Gastroesophageal sphincter (tissue), 4 donors: ENCODE measurements at regions not wholly inside any gene's neighbourhood (a gene's known extent, or its start where the extent isn't known, plus 50 kb on each side); places are given as distances from the start of the nearest gene placed in this dataset.
"Not testable (repeated sequence)": the region's sequence is repeated elsewhere in the genome, so short reads cannot be mapped to it uniquely, and the experiment has no call there.

Experiments used
- ATAC-seq: fragments of 150-250 bp; one replicate; pipeline ENCODE4 v1.9.1; 2016; ENCODE audit warnings: mild to moderate bottlenecking, moderate library complexity
- H3K27ac ChIP-seq, 4 donors: fragments of 200-600 bp; sonication (generic) in 3 of 4; 1 replicate in 3 of 4; 2 replicates in 1 of 4; pipeline ENCODE4 v1.5.1; 2016 to 2019
- H3K27me3 ChIP-seq: fragments of 200-600 bp; sonication (generic); one replicate; pipeline ENCODE4 v1.5.1; 2019
- H3K36me3 ChIP-seq, 2 donors: fragments of 200-600 bp; sonication (generic); one replicate each; pipeline ENCODE4 v1.5.1; 2019; ENCODE audit warnings: control low read depth in 1 of 2
- H3K4me1 ChIP-seq, 3 donors: fragments of 200-600 bp; sonication (generic); 1 replicate in 2 of 3; 2 replicates in 1 of 3; pipeline ENCODE4 v1.5.1; 2016 to 2019; ENCODE audit warnings: control low read depth in 2 of 3
- H3K4me3 ChIP-seq, 2 donors: fragments of 200-600 bp; sonication (generic); one replicate each; pipeline ENCODE4 v1.5.1; 2019; ENCODE audit warnings: mild to moderate bottlenecking in 1 of 2, moderate library complexity in 1 of 2
- H3K9me3 ChIP-seq, 3 donors: fragments of 200-600 bp; sonication (generic); one replicate each; pipeline ENCODE4 v1.5.1; 2017 to 2019; ENCODE audit warnings: control low read depth in 2 of 3
- CTCF ChIP-seq, 4 experiments: fragments of 200-600 bp in 2 of 4; fragments of 450-650 bp in 2 of 4; sonication (generic) in 1 of 4; IDR thresholded peaks; one replicate each; pipeline ENCODE4 v1.5.1; 2017 to 2019; ENCODE audit warnings: antibody characterized with exemption in 4 of 4, mild to moderate bottlenecking in 2 of 4, moderate library complexity in 2 of 4
- EP300 ChIP-seq: sonication (generic); formaldehyde crosslinking; IDR thresholded peaks from one replicate; pipeline ENCODE4 v1.6.1; 2017; ENCODE audit warnings: antibody characterized with exemption, mild to moderate bottlenecking
- POLR2A ChIP-seq, 2 donors: fragments of 450-650 bp; IDR thresholded peaks; one replicate each; pipeline ENCODE4 v1.6.1; 2017; ENCODE audit warnings: antibody characterized with exemption in 2 of 2, mild to moderate bottlenecking in 2 of 2, moderate library complexity in 1 of 2
- POLR2AphosphoS5 ChIP-seq: sonication (generic); formaldehyde crosslinking; IDR thresholded peaks from one replicate; pipeline ENCODE4 v1.6.1; 2017; ENCODE audit warnings: antibody characterized with exemption
- WGBS, 2 donors: methylation state at CpG; one replicate each; pipeline ENCODE4 v1.1.5; 2018; ENCODE audit warnings: low coverage in 1 of 2; 5-methylcytosine and 5-hydroxymethylcytosine counted together

DNA sequence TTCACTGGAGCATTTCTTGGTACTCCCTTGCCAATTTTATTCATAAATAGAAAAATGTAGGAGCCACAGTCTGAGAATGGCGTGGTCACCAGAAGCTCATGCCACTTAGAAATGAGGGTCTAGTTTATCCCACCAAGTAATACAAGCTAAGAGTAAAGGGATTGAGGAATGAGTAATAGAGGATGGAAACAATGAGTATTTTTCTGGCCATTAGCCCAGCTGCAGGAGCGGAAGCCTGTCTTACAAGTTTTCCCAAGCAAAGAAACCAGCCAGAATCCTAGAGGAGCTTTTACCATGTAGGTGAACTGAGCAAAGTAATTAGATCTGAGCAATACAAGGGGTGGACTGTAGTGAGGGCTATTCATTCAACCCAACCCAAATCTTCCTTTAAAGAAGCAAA, 160.7 kb upstream of the NPY2R start:
- H3K27me3 ChIP-seq, result no peaks in the 10 kb centered on the region
- TF ChIP-seq EP300 (no peak), POLR2AphosphoS5 (no peak), POLR2A (IDR thresholded peaks at IDR 0.05) (no peak), CTCF (IDR thresholded peaks at IDR 0.05) (no peak)
- no peak overlapping the region for H3K27ac ChIP-seq
- ATAC-seq, result no peak
- peaks cover 0 to 10% (median 0%) of the 10 kb centered on the region in 3 donors for H3K9me3 ChIP-seq
- no peaks in the 10 kb centered on the region for H3K36me3 ChIP-seq
- H3K4me3 ChIP-seq, result no peak overlapping the region
- 57 to 58% methylated on average over 2 of the region's 2 CpGs for WGBS, 2 donors
- H3K4me1 ChIP-seq, result no peaks in the 10 kb centered on the region

- H3K4me1 ChIP-seq, H3K27ac ChIP-seq, H3K9me3 ChIP-seq, H3K4me3 ChIP-seq, H3K27me3 ChIP-seq, H3K36me3 ChIP-seq, ATAC-seq: not testable (repeated sequence)
- 60 to 83% methylated on average over 1 of the region's 1 CpG for WGBS, 2 donors
Observed at GRCh38 chr4:155054042-155054441, 154.4 kb upstream of the NPY2R start.

DNA sequence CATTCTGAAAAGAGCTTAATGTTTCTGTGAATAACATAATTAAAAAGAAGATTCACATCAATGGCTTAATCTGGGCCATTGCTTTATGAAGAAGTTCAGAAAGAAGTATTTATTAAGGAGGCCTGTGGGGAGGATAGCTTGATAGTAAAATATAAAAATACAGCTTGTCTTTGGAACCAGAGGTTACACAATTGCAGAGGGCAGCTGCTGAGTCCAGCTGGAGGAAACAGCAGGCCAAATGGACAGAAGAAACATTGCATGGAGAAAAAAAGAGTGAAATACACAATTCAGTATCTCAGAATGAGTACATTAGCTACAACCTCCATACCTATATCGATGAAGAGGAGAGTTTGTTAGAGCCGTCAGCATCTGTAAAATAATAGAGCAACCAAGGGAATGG, 148.0 kb upstream of the NPY2R start:
- TF ChIP-seq POLR2A (IDR thresholded peaks at IDR 0.05) (no peak), POLR2AphosphoS5 (no peak), CTCF (IDR thresholded peaks at IDR 0.05) (no peak), EP300 (no peak)
- ATAC-seq, result no peak
- Histone ChIP-seq H3K4me1 (no peaks in the 10 kb centered on the region), H3K27me3 (no peaks in the 10 kb centered on the region), H3K27ac (no peak overlapping the region), H3K9me3 (no peaks in the 10 kb centered on the region), H3K4me3 (no peak overlapping the region), H3K36me3 (no peaks in the 10 kb centered on the region)
- 79 to 100% methylated on average over 2 of the region's 2 CpGs for WGBS, 2 donors

DNA sequence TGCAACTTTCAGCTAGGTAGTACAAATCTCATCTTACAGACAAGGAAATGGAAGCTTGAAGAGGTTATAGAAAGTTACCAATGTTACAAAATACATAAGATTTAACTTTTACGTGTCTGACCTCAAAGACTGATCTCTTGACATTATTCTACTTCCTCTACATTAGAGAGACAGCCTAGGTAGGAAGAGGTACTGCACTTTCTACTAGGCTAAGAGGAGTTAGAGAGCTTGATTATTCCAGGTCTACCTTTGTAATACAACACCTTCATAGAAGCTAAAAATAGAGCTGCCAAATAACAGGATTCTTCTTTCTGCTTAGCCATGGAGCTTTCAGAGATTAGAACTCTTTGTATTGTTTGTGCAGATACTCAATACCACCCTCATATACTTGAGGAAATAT, 147.6 kb upstream of the NPY2R start:
- Histone ChIP-seq H3K36me3 (no peaks in the 10 kb centered on the region), H3K27ac (no peak overlapping the region), H3K4me1 (no peaks in the 10 kb centered on the region), H3K27me3 (no peaks in the 10 kb centered on the region), H3K4me3 (no peak overlapping the region), H3K9me3 (no peaks in the 10 kb centered on the region)
- TF ChIP-seq CTCF (IDR thresholded peaks at IDR 0.05), result no peak
- no peak for TF ChIP-seq POLR2A (IDR thresholded peaks at IDR 0.05)
- TF ChIP-seq POLR2AphosphoS5, result no peak
- no peak for TF ChIP-seq EP300
- WGBS, 2 donors, result 86 to 100% methylated on average over 1 of the region's 1 CpG
- ATAC-seq, result no peak

- Histone ChIP-seq H3K27ac (no peak overlapping the region), H3K9me3 (no peaks in the 10 kb centered on the region), H3K27me3 (no peaks in the 10 kb centered on the region), H3K4me3 (no peak overlapping the region), H3K36me3 (no peaks in the 10 kb centered on the region), H3K4me1 (no peaks in the 10 kb centered on the region)
- TF ChIP-seq POLR2AphosphoS5, result no peak
- no peak for ATAC-seq
Observed at GRCh38 chr4:155062948-155063347, 145.5 kb upstream of the NPY2R start.

- not testable (repeated sequence) for ATAC-seq, H3K27me3 ChIP-seq, H3K27ac ChIP-seq, H3K4me3 ChIP-seq, H3K36me3 ChIP-seq, H3K4me1 ChIP-seq, H3K9me3 ChIP-seq
- WGBS, 2 donors, result 77 to 89% methylated on average over 5 to 7 of the region's 7 CpGs
Observed at GRCh38 chr4:155064934-155065333, 143.5 kb upstream of the NPY2R start.

DNA sequence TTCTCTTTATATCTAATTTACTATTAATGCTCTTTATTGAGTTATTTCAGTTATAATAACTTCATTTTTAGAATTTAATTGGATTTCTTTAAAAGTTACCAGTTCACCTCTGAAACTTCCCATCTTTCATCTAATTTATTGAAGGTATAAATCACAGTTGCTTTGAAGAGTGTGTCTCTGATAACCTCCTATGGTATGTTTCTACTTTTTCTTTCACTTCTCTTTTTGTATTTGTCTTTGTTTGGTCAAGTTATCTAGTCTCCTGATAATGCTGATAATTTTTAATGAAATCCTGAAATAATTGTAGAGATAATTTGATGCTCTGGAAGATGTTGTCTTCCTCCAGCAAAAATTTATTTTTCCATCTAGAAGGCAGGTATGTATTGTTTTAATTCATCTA, 141.6 kb upstream of the NPY2R start:
- no peak overlapping the region for H3K4me3 ChIP-seq
- no peaks in the 10 kb centered on the region for H3K36me3 ChIP-seq
- TF ChIP-seq POLR2A (IDR thresholded peaks at IDR 0.05) (no peak), CTCF (IDR thresholded peaks at IDR 0.05) (no peak), EP300 (no peak), POLR2AphosphoS5 (no peak)
- no peaks in the 10 kb centered on the region for H3K27me3 ChIP-seq
- no peaks in the 10 kb centered on the region for H3K4me1 ChIP-seq
- no peaks in the 10 kb centered on the region for H3K9me3 ChIP-seq
- no peak overlapping the region for H3K27ac ChIP-seq
- ATAC-seq, result no peak
